Progenitor cell of endocrine pancreas (in vitro differentiated cells): ENCODE measurements at regions not wholly inside any gene's neighbourhood (a gene's known extent, or its start where the extent isn't known, plus 50 kb on each side); places are given as distances from the start of the nearest gene placed in this dataset.

Source experiments
- DNase-seq: peaks from one replicate; pipeline ENCODE4 v3.0.0; 2021; ENCODE audit warnings: low spot score; ENCODE audit not compliant: unreplicated experiment
- H3K27ac Mint-ChIP-seq: 2 replicates; pipeline ENCODE4 v1.8.0; 2021; ENCODE audit warnings: mild to moderate bottlenecking, moderate library complexity, mixed read lengths
- H3K27me3 Mint-ChIP-seq: 2 replicates; pipeline ENCODE4 v1.8.0; 2021; ENCODE audit warnings: mixed read lengths
- H3K36me3 Mint-ChIP-seq: 2 replicates; pipeline ENCODE4 v1.8.0; 2022; ENCODE audit warnings: mixed read lengths; ENCODE audit not compliant: insufficient read depth
- H3K4me1 Mint-ChIP-seq: 2 replicates; pipeline ENCODE4 v1.8.0; 2021; ENCODE audit warnings: low read depth, mixed read lengths
- H3K4me3 Mint-ChIP-seq: 2 replicates; pipeline ENCODE4 v1.8.0; 2021; ENCODE audit warnings: low read depth, mild to moderate bottlenecking, moderate library complexity, mixed read lengths
- H3K9me3 Mint-ChIP-seq: 2 replicates; pipeline ENCODE4 v1.8.0; 2021; ENCODE audit warnings: low read depth, mixed read lengths
- CTCF ChIP-seq: fragments of 200-600 bp; sonication (generic); IDR thresholded peaks from one replicate; pipeline ENCODE4 v1.5.0; 2021; ENCODE audit warnings: antibody characterized with exemption, mild to moderate bottlenecking; ENCODE audit not compliant: unreplicated experiment

DNA sequence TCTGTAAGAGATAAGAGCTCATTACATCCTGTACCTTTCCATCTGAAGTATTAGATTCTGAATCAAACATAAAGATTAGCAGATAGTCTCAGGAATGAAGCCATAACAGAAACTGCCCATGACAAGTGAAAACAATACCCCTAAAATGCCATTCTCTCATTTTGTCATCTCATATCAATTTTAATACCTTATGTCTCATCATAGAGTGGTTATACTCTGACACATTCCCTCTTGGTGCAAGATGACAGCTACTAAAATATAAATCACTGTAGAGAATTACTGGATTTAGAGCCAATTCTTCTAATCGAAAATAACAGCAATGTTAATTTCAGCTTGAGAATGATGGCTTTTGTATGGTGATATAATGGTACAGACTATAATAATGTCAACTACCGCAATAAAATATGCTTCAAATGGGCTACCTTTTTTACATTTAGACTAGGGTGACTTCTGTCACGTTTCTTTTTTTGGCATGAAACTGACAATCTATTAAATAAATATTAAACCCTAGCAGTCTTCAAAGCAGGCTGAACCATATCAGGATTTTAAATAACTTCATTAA is 125.1 kb upstream of the ITGA4 start:
- H3K4me1 Mint-ChIP-seq, result no peaks in the 10 kb centered on the region
- H3K9me3 Mint-ChIP-seq, result peaks cover 15% of the 10 kb centered on the region
- DNase-seq, result no peak
- H3K4me3 Mint-ChIP-seq, result no peak overlapping the region
- H3K36me3 Mint-ChIP-seq, result no peaks in the 10 kb centered on the region
- no peaks in the 10 kb centered on the region for H3K27me3 Mint-ChIP-seq
- no peak overlapping the region for H3K27ac Mint-ChIP-seq
- no peak for TF ChIP-seq CTCF

- no peaks in the 10 kb centered on the region for H3K36me3 Mint-ChIP-seq
- no peak overlapping the region for H3K4me3 Mint-ChIP-seq
- H3K4me1 Mint-ChIP-seq, result no peaks in the 10 kb centered on the region
- DNase-seq, result no peak
- H3K9me3 Mint-ChIP-seq, result peaks cover 4% of the 10 kb centered on the region
- H3K27ac Mint-ChIP-seq, result no peak overlapping the region
- TF ChIP-seq CTCF, result no peak
- H3K27me3 Mint-ChIP-seq, result no peaks in the 10 kb centered on the region
These were observed 122.9 kb upstream of the ITGA4 start for GRCh38 chr2:181334158-181334826.

GRCh38 chr2:181340891-181341290 is 116.3 kb upstream of the ITGA4 start:
- Mint-ChIP-seq H3K27ac (no peak overlapping the region), H3K4me3 (no peak overlapping the region)
- no peak for DNase-seq

GRCh38 chr2:181341855-181342600 is 115.2 kb upstream of the ITGA4 start:
- H3K4me1 Mint-ChIP-seq, result no peaks in the 10 kb centered on the region
- no peak overlapping the region for H3K4me3 Mint-ChIP-seq
- H3K9me3 Mint-ChIP-seq, result peaks cover 4% of the 10 kb centered on the region
- H3K36me3 Mint-ChIP-seq, result no peaks in the 10 kb centered on the region
- H3K27me3 Mint-ChIP-seq, result no peaks in the 10 kb centered on the region
- no peak overlapping the region for H3K27ac Mint-ChIP-seq
- DNase-seq, result no peak
- TF ChIP-seq CTCF, result no peak

More at GRCh38 chr2:181340891-181341290, 116.3 kb upstream of the ITGA4 start:
- no peaks in the 10 kb centered on the region for H3K36me3 Mint-ChIP-seq
- no peaks in the 10 kb centered on the region for H3K27me3 Mint-ChIP-seq
- peaks cover 1% of the 10 kb centered on the region for H3K9me3 Mint-ChIP-seq
- no peaks in the 10 kb centered on the region for H3K4me1 Mint-ChIP-seq
- TF ChIP-seq CTCF, result no peak

GRCh38 chr2:181348107-181348837 is 108.9 kb upstream of the ITGA4 start:
- H3K4me1 Mint-ChIP-seq, result no peaks in the 10 kb centered on the region
- H3K27ac Mint-ChIP-seq, result no peak overlapping the region
- no peak overlapping the region for H3K4me3 Mint-ChIP-seq
- no peaks in the 10 kb centered on the region for H3K36me3 Mint-ChIP-seq
- no peak for DNase-seq
- H3K9me3 Mint-ChIP-seq, result peaks cover 4% of the 10 kb centered on the region
- no peak for TF ChIP-seq CTCF
- no peaks in the 10 kb centered on the region for H3K27me3 Mint-ChIP-seq
